ENCODE measurements at regions not wholly inside any gene's neighbourhood (a gene's known extent, or its start where the extent isn't known, plus 50 kb on each side); places are given as distances from the start of the nearest gene placed in this dataset.

DNA sequence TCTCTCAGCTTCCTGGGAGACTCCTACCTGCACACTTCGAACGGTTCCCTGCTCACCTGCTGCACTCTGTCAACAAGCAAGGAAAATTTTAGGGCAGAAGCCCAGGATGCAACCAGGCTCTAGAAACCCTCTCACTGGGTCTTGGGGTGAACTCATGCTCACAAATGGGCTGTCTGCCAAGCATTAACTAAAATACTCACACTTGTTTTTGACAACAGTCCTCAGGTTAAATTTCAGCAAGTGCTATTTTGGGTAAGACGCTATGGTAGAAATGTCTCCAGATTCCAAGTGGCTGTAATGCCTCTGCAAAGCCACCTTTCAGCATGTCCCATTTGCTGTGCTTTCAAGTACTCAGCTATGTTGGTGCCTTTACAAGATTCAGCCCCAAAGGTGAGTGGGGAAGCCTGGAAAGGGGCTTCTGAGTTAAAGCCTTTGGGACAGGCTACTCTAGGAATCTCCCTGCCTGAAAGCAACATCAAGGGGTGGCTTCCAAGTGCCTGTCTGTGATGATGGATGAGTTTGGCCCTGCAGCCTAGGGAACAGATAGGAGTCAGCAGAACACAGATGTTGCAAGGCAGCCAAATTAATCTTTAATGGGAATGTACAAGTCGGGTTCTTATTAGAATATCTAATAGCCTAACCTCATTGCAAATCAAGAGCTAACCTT, 211.9 kb upstream of the SPAG17 start:
- H3K36me3 ChIP-seq (ENCODE audit: insufficient read depth) = no peaks in the 10 kb centered on the region
- H3K79me2 ChIP-seq (replicated peaks; ENCODE audit: insufficient read depth) = no peaks in the 10 kb centered on the region
- no peaks in the 10 kb centered on the region for H3K4me1 ChIP-seq (ENCODE audit: insufficient read depth)
- H3K27me3 Mint-ChIP-seq (ENCODE audit: insufficient read depth, low read depth, poor library complexity) = no peaks in the 10 kb centered on the region
- DNase-seq (ENCODE audit: low spot score) (no peak), ATAC-seq (no peak)
- H3K4me2 ChIP-seq = no peak overlapping the region
- TF ChIP-seq ZNF331 (CRISPR knock-in tag; IDR thresholded peaks at IDR 0.05; ENCODE audit: low read depth) (no peak), STAT1 (IDR thresholded peaks at IDR 0.05; ENCODE audit: unreplicated experiment) (no peak), CTCF (conservative IDR thresholded peaks at IDR 0.05; ENCODE audit: low read depth in 2 of 2) (no peak), REST (IDR thresholded peaks at IDR 0.05; ENCODE audit: unreplicated experiment) (no peak), ZNF114 (CRISPR knock-in tag; IDR thresholded peaks at IDR 0.05) (no peak), POLR2AphosphoS5 (IDR thresholded peaks at IDR 0.05; ENCODE audit: low read depth) (no peak), EZH2 (IDR thresholded peaks at IDR 0.05; ENCODE audit: low read depth, unreplicated experiment) (no peak), CREB1 (CRISPR knock-in tag; IDR thresholded peaks at IDR 0.05; ENCODE audit: low read depth) (no peak), EZH2phosphoT487 (IDR thresholded peaks at IDR 0.05; ENCODE audit: unreplicated experiment) (no peak), JUNB (IDR thresholded peaks at IDR 0.05; ENCODE audit: unreplicated experiment) (no peak), NANOG (IDR thresholded peaks at IDR 0.05; ENCODE audit: borderline replicate concordance) (no peak)
- TF ChIP-seq, protein P1, sequence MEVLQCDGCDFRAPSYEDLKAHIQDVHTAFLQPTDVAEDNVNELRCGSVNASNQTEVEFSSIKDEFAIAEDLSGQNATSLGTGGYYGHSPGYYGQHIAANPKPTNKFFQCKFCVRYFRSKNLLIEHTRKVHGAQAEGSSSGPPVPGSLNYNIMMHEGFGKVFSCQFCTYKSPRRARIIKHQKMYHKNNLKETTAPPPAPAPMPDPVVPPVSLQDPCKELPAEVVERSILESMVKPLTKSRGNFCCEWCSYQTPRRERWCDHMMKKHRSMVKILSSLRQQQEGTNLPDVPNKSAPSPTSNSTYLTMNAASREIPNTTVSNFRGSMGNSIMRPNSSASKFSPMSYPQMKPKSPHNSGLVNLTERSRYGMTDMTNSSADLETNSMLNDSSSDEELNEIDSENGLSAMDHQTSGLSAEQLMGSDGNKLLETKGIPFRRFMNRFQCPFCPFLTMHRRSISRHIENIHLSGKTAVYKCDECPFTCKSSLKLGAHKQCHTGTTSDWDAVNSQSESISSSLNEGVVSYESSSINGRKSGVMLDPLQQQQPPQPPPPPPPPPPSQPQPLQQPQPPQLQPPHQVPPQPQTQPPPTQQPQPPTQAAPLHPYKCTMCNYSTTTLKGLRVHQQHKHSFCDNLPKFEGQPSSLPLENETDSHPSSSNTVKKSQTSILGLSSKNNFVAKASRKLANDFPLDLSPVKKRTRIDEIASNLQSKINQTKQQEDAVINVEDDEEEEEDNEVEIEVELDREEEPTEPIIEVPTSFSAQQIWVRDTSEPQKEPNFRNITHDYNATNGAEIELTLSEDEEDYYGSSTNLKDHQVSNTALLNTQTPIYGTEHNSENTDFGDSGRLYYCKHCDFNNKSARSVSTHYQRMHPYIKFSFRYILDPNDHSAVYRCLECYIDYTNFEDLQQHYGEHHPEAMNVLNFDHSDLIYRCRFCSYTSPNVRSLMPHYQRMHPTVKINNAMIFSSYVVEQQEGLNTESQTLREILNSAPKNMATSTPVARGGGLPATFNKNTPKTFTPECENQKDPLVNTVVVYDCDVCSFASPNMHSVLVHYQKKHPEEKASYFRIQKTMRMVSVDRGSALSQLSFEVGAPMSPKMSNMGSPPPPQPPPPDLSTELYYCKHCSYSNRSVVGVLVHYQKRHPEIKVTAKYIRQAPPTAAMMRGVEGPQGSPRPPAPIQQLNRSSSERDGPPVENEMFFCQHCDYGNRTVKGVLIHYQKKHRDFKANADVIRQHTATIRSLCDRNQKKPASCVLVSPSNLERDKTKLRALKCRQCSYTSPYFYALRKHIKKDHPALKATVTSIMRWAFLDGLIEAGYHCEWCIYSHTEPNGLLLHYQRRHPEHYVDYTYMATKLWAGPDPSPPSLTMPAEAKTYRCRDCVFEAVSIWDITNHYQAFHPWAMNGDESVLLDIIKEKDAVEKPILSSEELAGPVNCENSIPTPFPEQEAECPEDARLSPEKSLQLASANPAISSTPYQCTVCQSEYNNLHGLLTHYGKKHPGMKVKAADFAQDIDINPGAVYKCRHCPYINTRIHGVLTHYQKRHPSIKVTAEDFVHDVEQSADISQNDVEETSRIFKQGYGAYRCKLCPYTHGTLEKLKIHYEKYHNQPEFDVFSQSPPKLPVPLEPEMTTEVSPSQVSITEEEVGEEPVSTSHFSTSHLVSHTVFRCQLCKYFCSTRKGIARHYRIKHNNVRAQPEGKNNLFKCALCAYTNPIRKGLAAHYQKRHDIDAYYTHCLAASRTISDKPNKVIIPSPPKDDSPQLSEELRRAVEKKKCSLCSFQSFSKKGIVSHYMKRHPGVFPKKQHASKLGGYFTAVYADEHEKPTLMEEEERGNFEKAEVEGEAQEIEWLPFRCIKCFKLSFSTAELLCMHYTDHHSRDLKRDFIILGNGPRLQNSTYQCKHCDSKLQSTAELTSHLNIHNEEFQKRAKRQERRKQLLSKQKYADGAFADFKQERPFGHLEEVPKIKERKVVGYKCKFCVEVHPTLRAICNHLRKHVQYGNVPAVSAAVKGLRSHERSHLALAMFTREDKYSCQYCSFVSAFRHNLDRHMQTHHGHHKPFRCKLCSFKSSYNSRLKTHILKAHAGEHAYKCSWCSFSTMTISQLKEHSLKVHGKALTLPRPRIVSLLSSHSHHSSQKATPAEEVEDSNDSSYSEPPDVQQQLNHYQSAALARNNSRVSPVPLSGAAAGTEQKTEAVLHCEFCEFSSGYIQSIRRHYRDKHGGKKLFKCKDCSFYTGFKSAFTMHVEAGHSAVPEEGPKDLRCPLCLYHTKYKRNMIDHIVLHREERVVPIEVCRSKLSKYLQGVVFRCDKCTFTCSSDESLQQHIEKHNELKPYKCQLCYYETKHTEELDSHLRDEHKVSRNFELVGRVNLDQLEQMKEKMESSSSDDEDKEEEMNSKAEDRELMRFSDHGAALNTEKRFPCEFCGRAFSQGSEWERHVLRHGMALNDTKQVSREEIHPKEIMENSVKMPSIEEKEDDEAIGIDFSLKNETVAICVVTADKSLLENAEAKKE (CRISPR knock-in tag; IDR thresholded peaks at IDR 0.05) = no peak
- TF ChIP-seq, protein P2, sequence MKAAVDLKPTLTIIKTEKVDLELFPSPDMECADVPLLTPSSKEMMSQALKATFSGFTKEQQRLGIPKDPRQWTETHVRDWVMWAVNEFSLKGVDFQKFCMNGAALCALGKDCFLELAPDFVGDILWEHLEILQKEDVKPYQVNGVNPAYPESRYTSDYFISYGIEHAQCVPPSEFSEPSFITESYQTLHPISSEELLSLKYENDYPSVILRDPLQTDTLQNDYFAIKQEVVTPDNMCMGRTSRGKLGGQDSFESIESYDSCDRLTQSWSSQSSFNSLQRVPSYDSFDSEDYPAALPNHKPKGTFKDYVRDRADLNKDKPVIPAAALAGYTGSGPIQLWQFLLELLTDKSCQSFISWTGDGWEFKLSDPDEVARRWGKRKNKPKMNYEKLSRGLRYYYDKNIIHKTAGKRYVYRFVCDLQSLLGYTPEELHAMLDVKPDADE (IDR thresholded peaks at IDR 0.05) = no peak
- no peaks in the 10 kb centered on the region for H3K36me3 Mint-ChIP-seq (ENCODE audit: low read depth)
- H3K4me3 Mint-ChIP-seq = no peak overlapping the region
- H3K4me3 ChIP-seq = no peak overlapping the region
- H3K27me3 ChIP-seq (ENCODE audit: insufficient read depth) = no peaks in the 10 kb centered on the region
- H3K27ac ChIP-seq (ENCODE audit: low read depth) = no peak overlapping the region
- no peak overlapping the region for H3K27ac Mint-ChIP-seq
- H2AFZ ChIP-seq = no peak overlapping the region
- no peaks in the 10 kb centered on the region for H3K9me3 Mint-ChIP-seq
- H3K9me2 ChIP-seq (ENCODE audit: insufficient read depth) = peaks cover 7% of the 10 kb centered on the region; the same call in 1 of the 2 replicates
- H4K20me1 ChIP-seq (replicated peaks; ENCODE audit: insufficient read depth) = no peaks in the 10 kb centered on the region
- H3F3A ChIP-seq (replicated peaks; ENCODE audit: low read depth) = no peaks in the 10 kb centered on the region
- no peaks in the 10 kb centered on the region for H3K4me1 Mint-ChIP-seq
